ENCODE measurements at regions not wholly inside any gene's neighbourhood (a gene's known extent, or its start where the extent isn't known, plus 50 kb on each side); places are given as distances from the start of the nearest gene placed in this dataset.
"Not testable (repeated sequence)": the region's sequence is repeated elsewhere in the genome, so short reads cannot be mapped to it uniquely, and the experiment has no call there.

DNA sequence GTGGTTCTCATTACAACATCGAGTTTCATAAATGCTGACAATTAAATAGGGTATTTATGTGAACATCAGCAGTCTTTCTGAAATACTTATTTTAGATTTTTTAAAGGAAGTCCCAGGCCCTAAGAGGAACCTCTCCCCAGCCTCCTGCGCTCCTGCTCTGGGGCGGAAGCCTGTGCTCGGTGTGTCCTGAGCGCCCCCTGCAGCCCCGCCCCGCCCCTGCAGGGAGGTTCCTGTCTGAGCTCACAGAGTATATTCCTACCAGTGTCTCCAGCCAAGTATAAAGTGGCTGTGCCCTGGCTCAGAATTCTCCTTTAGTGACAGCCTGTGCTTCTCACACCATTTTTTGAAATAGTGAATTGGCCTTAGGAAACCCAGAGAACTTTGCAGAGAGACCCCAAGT is 567.9 kb downstream of the GOLGA6L6 start:
- no peak overlapping the region for H3K4me3 ChIP-seq (ENCODE audit: low read length)
- H3K9me3 ChIP-seq (ENCODE audit: low read length): no peaks in the 10 kb centered on the region
- H4K20me1 ChIP-seq (ENCODE audit: low read length): no peaks in the 10 kb centered on the region
- ChIA-PET CTCF (no interaction called here), POLR2A (ENCODE audit: unreplicated experiment) (no interaction called here)
- H3K79me2 ChIP-seq (ENCODE audit: low read length): no peaks in the 10 kb centered on the region
- no peak overlapping the region for H3K27ac ChIP-seq (ENCODE audit: low read length)
- BruUV-seq (replicated peaks): no TSS peak
- no peaks in the 10 kb centered on the region; the same call in 1 of the 2 replicates for H3K36me3 ChIP-seq (ENCODE audit: low read depth, low read length)
- no peak for DNase-seq
- no peaks in the 10 kb centered on the region for H3K4me1 ChIP-seq (ENCODE audit: insufficient read depth, low read length)
- H3F3A ChIP-seq (ENCODE audit: low read length, unreplicated experiment): no peaks in the 10 kb centered on the region
- H2AFZ ChIP-seq (ENCODE audit: low read length): no peak overlapping the region
- intact Hi-C loops (cut with micrococcal nuclease): no loop called here
- ATAC-seq: no peak
- H3K9ac ChIP-seq (ENCODE audit: low read length): no peak overlapping the region
- TF ChIP-seq, protein P1, sequence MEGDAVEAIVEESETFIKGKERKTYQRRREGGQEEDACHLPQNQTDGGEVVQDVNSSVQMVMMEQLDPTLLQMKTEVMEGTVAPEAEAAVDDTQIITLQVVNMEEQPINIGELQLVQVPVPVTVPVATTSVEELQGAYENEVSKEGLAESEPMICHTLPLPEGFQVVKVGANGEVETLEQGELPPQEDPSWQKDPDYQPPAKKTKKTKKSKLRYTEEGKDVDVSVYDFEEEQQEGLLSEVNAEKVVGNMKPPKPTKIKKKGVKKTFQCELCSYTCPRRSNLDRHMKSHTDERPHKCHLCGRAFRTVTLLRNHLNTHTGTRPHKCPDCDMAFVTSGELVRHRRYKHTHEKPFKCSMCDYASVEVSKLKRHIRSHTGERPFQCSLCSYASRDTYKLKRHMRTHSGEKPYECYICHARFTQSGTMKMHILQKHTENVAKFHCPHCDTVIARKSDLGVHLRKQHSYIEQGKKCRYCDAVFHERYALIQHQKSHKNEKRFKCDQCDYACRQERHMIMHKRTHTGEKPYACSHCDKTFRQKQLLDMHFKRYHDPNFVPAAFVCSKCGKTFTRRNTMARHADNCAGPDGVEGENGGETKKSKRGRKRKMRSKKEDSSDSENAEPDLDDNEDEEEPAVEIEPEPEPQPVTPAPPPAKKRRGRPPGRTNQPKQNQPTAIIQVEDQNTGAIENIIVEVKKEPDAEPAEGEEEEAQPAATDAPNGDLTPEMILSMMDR (conservative IDR thresholded peaks at IDR 0.05; ENCODE audit: low read depth, low read length): no peak; the same call in 1 of the 2 replicates
- H3K9me2 ChIP-seq (replicated peaks; ENCODE audit: low read length): no peaks in the 10 kb centered on the region
- no peaks in the 10 kb centered on the region for H3K27me3 ChIP-seq (ENCODE audit: low read length)
- H3K4me2 ChIP-seq (ENCODE audit: low read length): no peak overlapping the region

DNA sequence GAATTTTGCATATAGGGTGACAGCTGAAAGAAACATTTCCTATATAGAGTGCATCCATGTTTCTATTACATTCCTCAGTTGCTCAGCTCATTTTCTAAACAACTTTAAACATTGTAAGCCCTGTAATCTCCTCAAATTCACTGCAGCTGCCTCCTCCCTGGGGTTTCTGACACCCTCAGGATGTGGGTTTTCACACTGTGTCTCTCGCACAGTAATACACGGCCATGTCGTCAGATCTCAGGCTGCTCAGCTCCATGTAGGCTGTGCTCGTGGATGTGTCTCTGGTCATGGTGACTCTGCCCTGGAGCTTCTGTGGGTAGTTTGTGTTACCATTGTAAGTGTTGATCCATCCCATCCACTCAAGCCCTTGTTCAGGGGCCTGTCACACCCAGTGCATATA is 569.0 kb downstream of the GOLGA6L6 start:
- H3K9me3 ChIP-seq (ENCODE audit: low read length); H3K9ac ChIP-seq (ENCODE audit: low read length); H3K4me2 ChIP-seq (ENCODE audit: low read length); H3K4me3 ChIP-seq (ENCODE audit: low read length); H3K4me1 ChIP-seq (ENCODE audit: insufficient read depth, low read length); BruUV-seq (replicated peaks); H4K20me1 ChIP-seq (ENCODE audit: low read length); H3F3A ChIP-seq (ENCODE audit: low read length, unreplicated experiment); DNase-seq; CTCF ChIA-PET; H3K27me3 ChIP-seq (ENCODE audit: low read length); H3K79me2 ChIP-seq (ENCODE audit: low read length); H2AFZ ChIP-seq (ENCODE audit: low read length); H3K36me3 ChIP-seq (ENCODE audit: low read depth, low read length); ATAC-seq; H3K27ac ChIP-seq (ENCODE audit: low read length); H3K9me2 ChIP-seq (replicated peaks; ENCODE audit: low read length); intact Hi-C loops (cut with micrococcal nuclease); POLR2A ChIA-PET (ENCODE audit: unreplicated experiment): not testable (repeated sequence)

DNA sequence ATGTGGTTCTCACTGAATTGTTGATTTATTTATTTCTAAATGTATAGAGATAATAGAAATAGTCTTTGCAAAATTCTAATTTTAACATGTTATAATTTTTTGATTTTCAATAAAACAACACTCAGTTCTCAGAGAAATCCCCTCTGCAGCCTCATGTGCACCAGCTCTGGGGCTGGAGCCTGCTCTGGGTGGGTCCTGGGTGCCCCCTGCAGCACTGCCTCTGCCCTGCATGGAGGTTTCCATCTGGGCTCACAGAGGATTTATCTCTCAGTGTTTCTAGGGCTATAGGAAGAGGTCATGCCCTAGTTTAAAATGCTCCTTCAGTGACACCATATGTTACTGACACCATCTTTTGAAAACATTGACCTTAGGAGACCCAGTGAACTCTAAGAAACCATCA is 576.0 kb downstream of the GOLGA6L6 start:
- CTCF ChIA-PET; H3F3A ChIP-seq (ENCODE audit: low read length, unreplicated experiment); H3K9ac ChIP-seq (ENCODE audit: low read length); POLR2A ChIA-PET (ENCODE audit: unreplicated experiment); H3K27me3 ChIP-seq (ENCODE audit: low read length); H3K4me1 ChIP-seq (ENCODE audit: insufficient read depth, low read length); H3K4me2 ChIP-seq (ENCODE audit: low read length); H3K4me3 ChIP-seq (ENCODE audit: low read length); H3K36me3 ChIP-seq (ENCODE audit: low read depth, low read length); BruUV-seq (replicated peaks); intact Hi-C loops (cut with micrococcal nuclease); DNase-seq; H3K79me2 ChIP-seq (ENCODE audit: low read length); H3K9me3 ChIP-seq (ENCODE audit: low read length); H3K9me2 ChIP-seq (replicated peaks; ENCODE audit: low read length); ATAC-seq; H3K27ac ChIP-seq (ENCODE audit: low read length); H4K20me1 ChIP-seq (ENCODE audit: low read length); H2AFZ ChIP-seq (ENCODE audit: low read length): not testable (repeated sequence)

DNA sequence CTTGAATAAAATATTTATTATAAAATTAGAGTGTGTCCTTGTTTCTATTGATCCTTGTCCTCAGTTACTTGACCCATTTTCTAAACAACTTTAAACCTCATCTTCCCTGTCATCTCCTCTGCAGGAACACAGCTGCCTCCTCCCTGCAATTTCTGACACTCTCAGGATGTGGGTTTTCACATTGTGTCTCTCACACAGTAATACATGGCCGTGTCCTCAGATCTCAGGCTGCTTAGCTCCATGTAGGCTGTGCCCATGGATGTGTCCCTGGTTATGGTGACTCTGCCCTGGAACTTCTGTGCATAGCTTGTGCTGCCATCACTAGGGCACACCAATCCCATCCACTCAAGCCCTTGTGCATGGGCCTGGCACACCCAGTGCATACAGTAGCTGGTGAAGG is 577.1 kb downstream of the GOLGA6L6 start:
- ATAC-seq; H3K4me2 ChIP-seq (ENCODE audit: low read length); H3F3A ChIP-seq (ENCODE audit: low read length, unreplicated experiment); BruUV-seq (replicated peaks); H3K9me2 ChIP-seq (replicated peaks; ENCODE audit: low read length); H4K20me1 ChIP-seq (ENCODE audit: low read length); H3K4me3 ChIP-seq (ENCODE audit: low read length); CTCF ChIA-PET; H3K9ac ChIP-seq (ENCODE audit: low read length); DNase-seq; POLR2A ChIA-PET (ENCODE audit: unreplicated experiment); H3K4me1 ChIP-seq (ENCODE audit: insufficient read depth, low read length); intact Hi-C loops (cut with micrococcal nuclease); H3K27me3 ChIP-seq (ENCODE audit: low read length); H2AFZ ChIP-seq (ENCODE audit: low read length); H3K9me3 ChIP-seq (ENCODE audit: low read length); H3K36me3 ChIP-seq (ENCODE audit: low read depth, low read length); H3K27ac ChIP-seq (ENCODE audit: low read length); H3K79me2 ChIP-seq (ENCODE audit: low read length): not testable (repeated sequence)
